ENCODE measurements at regions not wholly inside any gene's neighbourhood (a gene's known extent, or its start where the extent isn't known, plus 50 kb on each side); places are given as distances from the start of the nearest gene placed in this dataset.
A peak's percentile ranks its signal among the peaks of the same experiment; 100 is the strongest.

DNA sequence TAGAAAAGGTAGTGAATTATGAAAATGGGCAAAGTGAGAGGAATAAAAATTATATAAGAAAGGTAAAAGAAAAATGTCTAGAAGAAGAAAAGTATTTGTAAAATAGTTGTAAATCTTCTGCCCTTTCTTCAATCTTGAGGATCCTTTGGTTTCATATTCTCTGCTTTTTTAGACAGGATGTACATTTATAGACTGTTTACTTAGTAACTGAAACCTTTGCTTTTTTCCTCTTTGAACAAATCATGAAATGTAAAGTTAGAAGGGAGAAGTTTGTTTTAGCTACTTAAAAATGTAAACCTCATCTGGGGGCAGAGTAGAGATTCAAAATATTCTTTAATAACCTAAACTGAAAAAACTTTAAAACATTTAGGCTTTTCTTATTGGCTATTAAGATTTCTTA is 150.4 kb upstream of the ITGA4 start:
- no peak for DNase-seq (ENCODE audit: low spot score)

DNA sequence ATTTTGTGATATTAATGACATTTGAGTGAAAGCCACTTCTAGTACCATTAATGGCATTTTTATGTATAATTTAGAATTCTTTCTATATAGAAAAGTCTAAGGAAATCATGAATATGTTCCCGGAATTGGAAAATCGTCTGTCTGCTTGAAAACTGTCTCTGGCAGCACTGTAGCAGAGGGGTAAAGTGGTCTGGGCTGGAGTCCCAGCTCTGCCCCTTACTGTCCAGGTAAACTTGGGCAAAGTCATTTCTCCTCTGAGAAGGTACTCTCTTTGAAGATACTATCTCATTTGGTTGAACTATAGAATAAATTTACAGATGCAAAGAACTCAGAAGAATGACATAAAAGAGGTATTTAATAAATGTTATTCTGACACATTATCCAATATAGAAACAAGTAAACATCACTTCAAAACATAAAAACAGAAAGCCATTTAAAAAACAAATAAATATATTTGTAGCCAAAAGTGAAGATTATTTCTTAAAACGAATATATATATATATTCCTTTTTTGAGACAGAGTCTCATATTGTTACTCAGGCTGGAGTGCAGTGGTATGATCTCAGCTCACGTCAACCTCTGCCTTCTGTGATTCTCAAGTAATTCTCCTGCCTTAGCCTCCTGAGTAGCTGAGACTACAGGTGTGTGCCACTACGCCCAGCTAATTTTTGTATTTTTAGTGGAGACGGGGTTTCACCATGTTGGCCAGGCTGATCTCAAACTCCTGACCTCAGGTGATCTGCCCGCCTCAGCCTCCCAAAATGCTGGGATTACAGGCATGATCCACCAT is 149.8 kb upstream of the ITGA4 start:
- DNase-seq (ENCODE audit: low spot score), result no peak

DNA sequence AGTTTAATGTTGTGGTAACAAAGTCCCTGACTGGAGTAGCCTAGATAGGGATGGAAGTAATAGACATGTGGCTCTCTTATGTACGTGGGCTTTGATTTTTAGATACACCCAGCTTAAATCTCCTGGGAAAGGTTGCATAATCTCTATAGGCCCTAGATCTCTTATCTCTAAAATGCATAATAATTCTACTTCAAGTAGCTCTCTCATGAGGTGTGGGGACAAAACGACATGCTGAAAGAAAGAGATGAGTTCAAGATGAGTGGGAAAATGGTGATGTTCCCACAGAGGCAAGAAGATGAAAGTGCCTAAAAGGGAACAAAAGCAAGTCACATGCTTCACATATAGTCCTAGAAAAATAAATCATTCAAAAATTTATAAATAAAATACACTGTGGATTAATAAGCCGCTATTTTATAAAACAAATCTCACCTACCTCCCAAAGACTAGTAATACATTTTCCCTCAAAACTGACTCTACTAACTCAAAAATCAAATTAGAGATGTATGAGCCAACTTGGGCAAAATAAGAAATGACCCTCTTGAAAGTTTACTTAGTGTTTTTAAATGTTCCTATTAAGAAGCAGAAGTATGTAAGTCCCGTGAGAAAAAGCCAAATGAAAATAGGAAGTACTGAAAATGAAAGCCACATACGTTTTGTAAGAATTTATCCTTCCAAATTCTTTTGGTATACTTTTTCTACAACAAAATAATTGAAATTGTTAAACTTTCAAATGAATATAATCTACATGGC is 148.2 kb upstream of the ITGA4 start:
- no peak for DNase-seq (ENCODE audit: low spot score)

DNA sequence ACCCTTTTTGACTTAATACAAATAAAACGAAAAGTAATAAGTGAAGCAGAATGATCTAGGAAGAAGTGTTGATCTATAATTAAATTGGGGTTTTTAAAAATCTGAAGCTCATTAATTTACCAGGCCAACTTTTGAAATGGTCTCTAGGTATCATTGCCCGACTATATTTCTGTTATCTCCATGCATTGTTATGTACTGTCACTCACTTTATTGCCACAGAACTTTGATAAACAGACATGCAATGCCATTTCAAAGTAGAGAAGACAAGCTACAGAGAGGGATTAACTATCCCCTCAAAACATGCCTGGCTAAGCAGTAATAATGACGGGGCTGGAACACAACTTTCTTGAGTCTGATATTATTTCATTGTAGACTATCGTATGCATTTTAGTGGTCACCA is 147.6 kb upstream of the ITGA4 start:
- DNase-seq (ENCODE audit: low spot score), result no peak

DNA sequence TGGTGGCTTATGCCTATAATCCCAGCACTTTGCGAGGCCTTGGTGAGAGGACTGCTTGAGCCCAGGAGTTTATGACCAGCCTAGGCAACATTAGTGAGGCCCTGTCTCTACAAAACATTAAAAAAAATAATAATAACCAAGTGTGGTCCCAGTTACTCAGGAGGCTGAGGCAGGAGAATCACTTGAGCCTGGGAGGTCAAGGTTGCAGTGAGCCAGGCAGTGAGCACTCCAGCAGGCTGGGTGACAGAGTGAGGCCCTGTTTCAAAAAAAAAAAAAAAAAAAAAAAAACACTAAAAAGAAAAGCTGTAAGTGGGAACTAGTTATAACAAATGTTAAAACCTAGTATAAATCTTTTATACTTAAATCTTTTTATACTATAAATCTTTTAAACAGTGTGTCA is 146.2 kb upstream of the ITGA4 start:
- no peak for DNase-seq (ENCODE audit: low spot score)

DNA sequence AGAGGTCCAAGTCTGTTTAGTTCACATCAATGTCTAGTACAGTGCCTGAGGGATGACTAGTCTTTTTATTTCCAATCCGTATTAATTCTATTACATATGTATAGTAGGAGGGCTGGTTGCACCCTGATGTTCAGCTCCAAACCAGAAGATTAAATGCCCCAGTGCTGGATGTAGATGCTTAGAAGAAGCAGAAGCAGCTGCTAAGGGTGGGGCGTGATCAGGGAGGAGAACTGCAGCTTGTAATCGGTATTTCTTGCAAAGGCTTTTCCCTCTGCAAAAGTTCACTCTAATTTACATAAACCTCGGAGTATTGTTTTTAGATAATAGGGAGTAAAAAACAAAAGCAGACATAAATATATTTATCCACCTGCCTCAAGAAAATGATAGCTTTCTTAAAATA is 145.3 kb upstream of the ITGA4 start:
- peak; percentile 43 for DNase-seq (ENCODE audit: low spot score)

DNA sequence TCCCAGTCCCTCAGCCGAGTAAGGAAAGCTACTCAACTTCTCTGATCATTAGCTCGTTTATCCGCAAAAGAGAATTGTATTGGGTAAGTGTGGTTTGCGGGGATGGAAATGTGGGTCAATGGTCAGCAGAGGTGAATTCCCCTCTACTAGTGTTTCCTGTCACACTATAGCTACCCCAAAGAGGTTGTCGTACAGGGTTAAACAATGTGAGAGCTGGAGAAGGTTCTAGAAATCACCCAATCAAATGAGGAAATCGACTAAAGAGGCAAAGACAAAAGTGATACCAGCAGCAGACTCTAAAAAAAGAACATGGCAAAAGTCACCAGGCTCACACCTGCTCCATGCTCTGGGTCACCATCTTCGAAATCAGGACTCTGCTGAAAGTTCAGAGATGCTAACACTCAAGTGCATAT is 144.7 kb upstream of the ITGA4 start:
- peak; percentile 54 for DNase-seq (ENCODE audit: low spot score)

DNA sequence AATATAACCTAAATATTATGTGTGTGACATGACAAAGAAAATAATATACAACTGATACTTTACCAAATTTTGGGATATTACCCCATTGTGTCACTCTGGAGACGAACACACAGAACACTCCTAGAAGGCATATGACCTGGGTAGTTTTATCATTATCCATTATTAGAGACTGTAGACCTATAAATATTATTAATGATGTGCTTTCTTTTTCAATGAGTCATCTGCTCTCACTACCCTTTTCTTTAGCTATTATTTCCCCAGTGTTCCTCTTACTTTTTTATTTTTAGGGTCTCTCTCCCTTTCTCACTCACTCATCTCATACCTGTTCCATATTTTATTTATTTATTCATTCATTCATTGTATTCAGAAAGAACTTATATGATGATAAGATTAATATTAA is 143.3 kb upstream of the ITGA4 start:
- no peak for DNase-seq (ENCODE audit: low spot score)

DNA sequence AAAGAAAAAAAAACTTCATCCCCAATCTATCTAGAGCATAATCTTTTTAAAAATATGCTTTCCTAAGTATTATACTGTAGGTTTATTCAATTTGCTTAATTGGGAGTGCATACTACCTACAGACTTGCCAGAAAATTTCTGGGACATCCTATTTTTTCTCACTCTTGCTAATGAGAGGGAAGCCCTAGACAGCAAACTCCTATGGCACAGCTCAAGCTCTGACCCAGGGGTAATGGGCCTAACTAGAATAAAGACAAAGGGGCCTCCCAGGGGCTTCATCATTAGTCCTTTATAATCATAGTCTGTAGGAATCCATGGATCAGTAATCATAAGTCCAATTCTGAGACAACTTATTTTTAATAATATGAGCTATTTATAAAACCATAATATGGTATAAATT is 142.6 kb upstream of the ITGA4 start:
- DNase-seq (ENCODE audit: low spot score), result no peak

DNA sequence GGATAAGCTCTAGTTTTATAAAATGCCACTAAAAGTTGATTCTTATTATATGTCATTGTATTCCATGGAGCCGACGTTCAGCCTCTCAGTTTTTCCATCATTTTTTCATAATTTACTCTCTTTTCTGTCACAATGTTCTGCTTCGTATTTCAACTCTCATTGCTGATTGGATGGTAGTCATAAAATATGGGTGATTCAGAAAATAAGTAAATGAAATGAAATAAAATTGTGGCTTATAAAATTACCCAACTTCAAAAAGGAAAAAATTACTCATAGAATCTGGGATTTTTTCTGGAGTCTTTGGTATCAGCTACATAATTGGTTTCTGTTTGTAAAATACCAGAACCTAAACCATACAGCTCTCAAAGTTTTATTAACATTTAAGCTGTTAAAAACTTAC is 139.7 kb upstream of the ITGA4 start:
- DNase-seq (ENCODE audit: low spot score), result no peak

DNA sequence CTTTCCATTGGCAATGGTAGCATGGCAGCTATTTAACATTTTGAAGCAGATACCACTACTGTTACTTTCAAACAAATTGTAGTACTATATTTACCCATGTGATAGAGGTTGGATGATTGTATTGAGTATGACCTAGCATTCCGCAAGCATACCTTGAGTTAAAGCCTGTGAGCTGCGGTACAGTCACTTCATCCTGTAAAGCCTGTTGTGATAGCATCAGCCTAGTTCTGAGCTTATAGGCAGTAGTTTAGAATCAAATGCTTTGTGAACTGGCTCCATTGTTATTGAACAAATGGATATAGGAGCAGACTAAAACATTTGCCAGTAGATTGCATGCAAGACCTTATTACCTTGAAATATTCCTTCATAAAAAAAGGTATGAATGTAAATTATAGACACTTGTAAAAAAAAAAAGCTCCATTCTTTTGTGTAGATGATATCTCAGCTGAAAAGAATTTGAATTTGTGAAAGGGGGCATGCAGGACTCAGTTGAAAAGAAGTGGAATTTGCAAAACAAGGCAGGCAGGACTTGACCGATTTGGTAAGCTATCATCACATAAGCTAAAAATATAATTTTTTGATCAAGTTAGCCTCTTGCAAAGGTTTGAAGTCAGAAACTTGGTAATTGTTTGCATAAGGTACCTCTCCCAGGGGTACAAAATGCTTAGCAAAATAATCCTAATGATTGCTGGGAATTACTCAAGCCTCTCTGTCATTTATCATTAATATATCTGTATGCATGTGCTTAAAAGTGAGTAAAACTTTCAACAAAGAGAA is 138.5 kb upstream of the ITGA4 start:
- DNase-seq (ENCODE audit: low spot score), result no peak

DNA sequence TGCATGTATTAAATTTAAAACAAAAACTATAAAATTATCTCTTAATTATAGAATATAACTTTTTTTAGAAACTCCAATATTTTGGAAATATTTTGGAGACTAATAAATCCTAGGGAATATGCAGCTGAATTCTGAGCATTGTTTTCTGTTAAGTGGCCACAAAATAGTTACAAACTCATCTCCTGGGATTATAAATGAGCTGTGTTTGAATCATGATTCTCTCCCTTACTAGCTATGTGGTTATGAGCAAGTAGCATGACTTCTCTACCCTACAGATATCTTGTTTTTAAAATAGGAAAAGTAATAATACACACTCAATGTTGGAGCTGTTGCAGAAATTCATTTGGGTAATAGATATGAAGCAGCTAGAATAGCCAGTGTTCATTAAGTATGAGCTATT is 137.9 kb upstream of the ITGA4 start:
- DNase-seq (ENCODE audit: low spot score), result no peak

DNA sequence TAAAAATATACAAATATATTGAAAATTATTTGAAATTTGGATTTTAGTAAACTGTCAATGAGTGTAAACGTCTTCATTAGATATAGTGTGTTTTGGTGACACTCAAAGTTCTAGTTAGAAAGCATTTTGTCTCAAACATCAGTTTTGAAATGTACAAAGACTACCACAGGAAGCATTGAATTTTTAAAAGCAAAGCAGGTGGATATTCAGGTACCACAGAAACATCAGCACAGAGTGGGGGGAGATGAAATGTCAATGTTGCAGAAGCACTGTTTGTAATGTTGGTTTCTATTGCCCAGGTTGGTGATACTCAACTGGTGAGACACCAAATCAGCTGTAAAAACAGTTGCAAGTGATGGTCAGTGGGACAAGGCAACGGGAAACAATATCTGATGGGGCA is 136.5 kb upstream of the ITGA4 start:
- DNase-seq (ENCODE audit: low spot score), result no peak

DNA sequence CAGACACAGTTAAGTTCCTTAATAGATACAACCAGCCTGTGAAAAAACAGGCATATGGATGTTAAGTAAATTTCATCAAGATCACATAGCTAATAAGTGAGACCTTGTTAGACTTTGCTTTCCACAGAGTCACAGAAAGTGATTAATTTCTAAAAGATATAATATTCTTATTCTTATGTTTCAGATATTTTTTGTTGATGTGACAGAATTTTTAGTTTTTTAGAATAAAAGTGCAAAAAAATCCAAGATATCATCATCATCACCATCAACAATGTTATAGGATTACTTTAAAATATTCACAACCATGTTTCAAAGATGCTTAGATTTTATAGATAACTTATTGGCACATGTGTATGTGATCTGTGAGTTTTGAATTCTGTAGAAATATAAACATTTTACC is 132.3 kb upstream of the ITGA4 start:
- no peak for DNase-seq (ENCODE audit: low spot score)

DNA sequence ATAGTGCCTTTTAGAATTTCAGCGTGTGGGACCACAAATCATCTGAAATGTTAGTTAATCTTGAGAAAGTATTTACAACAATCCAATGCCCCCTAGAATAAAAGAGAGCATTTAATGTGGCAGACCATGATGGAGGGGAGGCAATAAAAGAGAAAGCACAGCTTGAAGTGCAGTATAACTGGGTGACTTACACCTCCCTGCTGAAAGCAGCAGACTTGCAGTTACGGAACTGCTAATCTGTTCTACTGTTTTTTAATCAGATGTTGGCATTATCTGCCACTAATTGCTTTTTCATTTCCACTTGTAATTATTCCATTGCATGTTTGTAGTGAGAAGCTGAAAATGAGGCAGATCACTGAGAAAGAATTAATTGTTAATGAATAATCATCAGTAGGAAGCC is 130.5 kb upstream of the ITGA4 start:
- DNase-seq (ENCODE audit: low spot score), result no peak

DNA sequence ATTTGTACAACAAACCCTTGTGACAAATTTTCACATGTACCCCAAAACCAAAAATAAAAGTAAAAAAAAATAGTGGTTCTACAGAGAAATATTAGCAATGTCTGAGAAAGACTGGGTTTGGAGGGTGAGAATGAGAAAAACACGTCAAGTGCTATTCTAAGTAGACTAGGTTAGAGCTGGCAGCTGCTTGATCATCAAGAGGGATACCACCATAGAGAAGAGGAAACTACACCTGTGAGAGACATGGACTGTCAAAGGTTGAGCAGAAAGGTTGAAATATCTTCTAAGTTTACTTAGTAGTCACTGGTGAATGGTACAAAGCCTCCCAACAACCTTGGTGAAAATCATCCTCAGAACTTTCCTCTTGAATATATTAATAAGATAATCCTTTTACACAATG is 126.9 kb upstream of the ITGA4 start:
- DNase-seq (ENCODE audit: low spot score), result no peak

DNA sequence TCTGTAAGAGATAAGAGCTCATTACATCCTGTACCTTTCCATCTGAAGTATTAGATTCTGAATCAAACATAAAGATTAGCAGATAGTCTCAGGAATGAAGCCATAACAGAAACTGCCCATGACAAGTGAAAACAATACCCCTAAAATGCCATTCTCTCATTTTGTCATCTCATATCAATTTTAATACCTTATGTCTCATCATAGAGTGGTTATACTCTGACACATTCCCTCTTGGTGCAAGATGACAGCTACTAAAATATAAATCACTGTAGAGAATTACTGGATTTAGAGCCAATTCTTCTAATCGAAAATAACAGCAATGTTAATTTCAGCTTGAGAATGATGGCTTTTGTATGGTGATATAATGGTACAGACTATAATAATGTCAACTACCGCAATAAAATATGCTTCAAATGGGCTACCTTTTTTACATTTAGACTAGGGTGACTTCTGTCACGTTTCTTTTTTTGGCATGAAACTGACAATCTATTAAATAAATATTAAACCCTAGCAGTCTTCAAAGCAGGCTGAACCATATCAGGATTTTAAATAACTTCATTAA is 125.1 kb upstream of the ITGA4 start:
- DNase-seq (ENCODE audit: low spot score), result no peak

DNA sequence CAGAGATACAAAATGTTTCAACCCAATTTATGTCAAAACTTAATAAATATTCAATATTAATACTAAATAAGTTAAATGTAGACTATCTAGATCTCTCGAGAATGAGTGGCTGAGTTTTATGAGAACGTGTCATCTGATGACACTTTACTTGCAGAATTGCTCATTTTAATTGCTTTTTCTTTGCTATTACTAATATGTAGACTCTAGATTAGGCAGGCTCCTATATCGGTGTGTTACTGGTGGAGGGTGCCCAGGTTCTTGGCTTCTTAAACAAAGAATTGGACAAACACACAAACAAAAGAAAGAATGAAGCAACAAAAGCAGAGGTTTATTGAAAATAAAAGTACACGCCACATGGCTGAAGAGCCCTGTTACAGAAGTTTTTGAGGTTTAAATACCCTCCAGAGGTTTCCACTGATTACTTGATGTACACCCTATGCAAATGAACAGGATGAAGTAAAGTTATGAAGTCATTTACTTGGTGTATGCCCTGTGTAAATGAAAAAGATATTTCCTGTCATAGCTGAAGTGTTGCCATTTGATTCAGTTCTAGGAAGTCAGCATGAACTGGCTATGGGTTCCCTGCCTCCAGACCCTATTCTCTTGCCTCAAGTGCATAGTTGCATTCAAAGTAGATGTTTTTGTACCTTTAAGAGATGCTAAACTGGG is 122.9 kb upstream of the ITGA4 start:
- peak; percentile 18 for DNase-seq (ENCODE audit: low spot score)

DNA sequence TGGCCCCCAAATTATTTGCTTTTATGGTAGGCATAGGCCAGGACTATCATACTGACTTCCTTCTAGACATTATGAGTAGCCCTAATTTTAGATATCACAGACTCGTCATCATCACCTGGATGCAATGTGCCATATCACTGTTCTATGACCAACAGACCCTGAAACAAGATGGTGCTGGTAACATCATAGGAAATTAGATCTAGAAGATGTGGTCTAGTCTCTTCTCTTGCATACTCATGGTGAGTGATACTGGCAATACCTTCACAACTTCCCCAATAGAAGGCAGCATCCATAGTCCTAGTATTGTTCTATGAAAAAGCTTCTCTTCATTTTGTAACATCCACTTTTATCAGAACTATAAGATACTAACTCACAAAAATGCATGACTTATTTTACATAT is 116.3 kb upstream of the ITGA4 start:
- DNase-seq (ENCODE audit: low spot score), result no peak

DNA sequence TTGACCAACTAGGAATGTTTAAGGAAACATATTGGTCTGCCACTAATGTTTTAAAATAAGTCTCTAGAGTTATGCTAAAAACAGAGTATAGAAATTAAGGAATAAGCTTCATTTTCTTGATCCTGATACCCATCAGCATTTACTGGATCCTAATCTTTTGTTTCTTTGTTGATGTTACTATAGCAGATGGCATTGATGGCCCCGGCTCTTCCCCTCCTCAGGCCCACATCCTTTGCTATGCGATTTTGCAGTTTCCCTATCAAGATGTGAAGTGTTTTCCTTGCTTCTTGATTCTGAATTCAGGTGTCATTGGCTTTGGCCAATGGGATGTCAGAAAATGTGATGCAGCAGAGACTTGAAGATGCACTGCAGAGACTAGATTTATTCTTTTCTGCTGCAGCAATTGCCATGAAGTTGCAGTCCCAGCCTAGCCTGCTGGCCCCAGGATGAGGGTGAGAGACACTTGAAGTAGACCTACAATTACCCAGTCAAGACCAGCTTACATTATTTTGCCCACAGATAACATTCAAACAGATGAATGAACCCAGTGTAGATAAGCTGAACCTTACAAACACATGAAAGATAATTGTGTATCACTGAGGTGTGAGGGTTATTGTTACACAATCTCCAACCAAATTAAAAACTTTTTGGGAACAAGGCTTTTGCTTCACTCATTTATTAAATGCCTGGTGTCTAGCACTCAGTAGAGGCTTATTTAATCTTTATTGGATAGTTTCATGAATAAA is 115.2 kb upstream of the ITGA4 start:
- DNase-seq (ENCODE audit: low spot score), result no peak

DNA sequence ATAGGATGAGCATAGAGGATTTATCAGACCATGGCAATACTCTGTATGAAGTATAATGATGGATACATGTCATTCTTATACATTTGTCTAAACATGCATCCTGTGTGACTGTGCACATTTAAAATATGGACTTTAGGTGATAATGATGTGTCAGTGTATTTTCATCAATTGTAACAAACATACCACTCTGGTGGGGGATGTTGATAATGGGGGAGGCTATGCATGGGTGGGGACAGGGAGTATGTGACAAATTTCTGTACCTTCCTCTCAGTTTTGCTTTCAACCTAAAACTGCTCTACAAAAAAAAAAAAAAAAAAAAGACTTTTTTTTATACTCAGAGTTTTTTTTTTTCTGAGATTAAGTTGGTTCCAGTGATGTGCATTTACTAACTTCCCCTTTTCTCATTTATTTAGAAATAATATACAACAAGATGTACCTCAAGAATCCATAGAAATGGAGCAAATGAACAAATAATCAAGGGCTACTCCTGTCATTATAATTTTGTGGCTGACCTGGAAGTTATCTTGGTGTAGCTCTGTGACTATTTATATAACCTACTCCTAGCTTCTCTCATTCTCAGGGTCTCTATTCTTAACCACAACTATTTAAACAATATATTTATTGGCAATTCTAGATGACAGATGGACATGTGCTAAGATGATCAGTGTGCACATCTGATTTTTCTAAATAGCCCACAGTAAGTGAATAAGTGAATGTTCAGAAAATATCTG is 108.9 kb upstream of the ITGA4 start:
- DNase-seq (ENCODE audit: low spot score), result no peak
